Natural killer cell (primary cell): ENCODE measurements at regions not wholly inside any gene's neighbourhood (a gene's known extent, or its start where the extent isn't known, plus 50 kb on each side); places are given as distances from the start of the nearest gene placed in this dataset.
A peak's percentile ranks its signal among the peaks of the same experiment; 100 is the strongest.

ENCODE experiments used
- ATAC-seq, 3 donors: fragments of 150-1000 bp in 2 of 3; fragments of 200-7000 bp in 1 of 3; cut with Tn5 transposase; 1 replicate in 1 of 3; 2 replicates in 2 of 3; pipeline ENCODE4 v1.10.0; 2021; ENCODE audit warnings: mild to moderate bottlenecking in 2 of 3, moderate library complexity in 2 of 3
- DNase-seq, 2 donors: peaks; one replicate each; pipeline versions ENCODE4 v3.0.0 to v3.0.0-alpha.2; 2013 to 2021; ENCODE audit warnings: mixed read lengths in 1 of 2
- H3K27ac ChIP-seq: one replicate; pipeline ENCODE4 v1.5.1; 2013; ENCODE audit warnings: mild to moderate bottlenecking, low read length
- H3K27me3 ChIP-seq: one replicate; pipeline ENCODE4 v1.6.1; 2013; ENCODE audit warnings: low read length; ENCODE audit not compliant: control insufficient read depth, insufficient read depth
- H3K36me3 ChIP-seq: one replicate; pipeline ENCODE4 v1.6.1; 2013; ENCODE audit warnings: low read length; ENCODE audit not compliant: control insufficient read depth, insufficient read depth
- H3K4me1 ChIP-seq: one replicate; pipeline ENCODE4 v1.6.1; 2013; ENCODE audit warnings: low read length; ENCODE audit not compliant: control insufficient read depth, insufficient read depth
- H3K4me3 ChIP-seq: one replicate; pipeline ENCODE4 v1.5.1; 2013; ENCODE audit warnings: low read length
- H3K9me3 ChIP-seq: one replicate; pipeline ENCODE4 v1.6.1; 2013; ENCODE audit warnings: low read length; ENCODE audit not compliant: control insufficient read depth, insufficient read depth
- H3K27ac Mint-ChIP-seq, 2 donors: one replicate each; pipeline ENCODE4 v1.8.0; 2022; ENCODE audit warnings: mild to moderate bottlenecking in 2 of 2, mixed read lengths in 2 of 2, moderate library complexity in 1 of 2
- H3K27me3 Mint-ChIP-seq, 2 donors: one replicate each; pipeline ENCODE4 v1.8.0; 2022; ENCODE audit warnings: low read depth in 2 of 2, mixed read lengths in 2 of 2
- H3K36me3 Mint-ChIP-seq: one replicate; pipeline ENCODE4 v1.8.0; 2022; ENCODE audit warnings: mixed read lengths
- H3K4me1 Mint-ChIP-seq, 2 donors: one replicate each; pipeline ENCODE4 v1.8.0; 2022; ENCODE audit warnings: mixed read lengths in 2 of 2
- H3K4me3 Mint-ChIP-seq: one replicate; pipeline ENCODE4 v1.8.0; 2022; ENCODE audit warnings: mild to moderate bottlenecking, moderate library complexity, mixed read lengths
- H3K9me3 Mint-ChIP-seq, 2 donors: one replicate each; pipeline ENCODE4 v1.8.0; 2022; ENCODE audit warnings: mixed read lengths in 2 of 2
- CTCF ChIP-seq: fragments of 200-600 bp; IDR thresholded peaks from one replicate; pipeline ENCODE4 v1.8.0; 2022; ENCODE audit warnings: antibody characterized with exemption
- WGBS: methylation state at CpG from one replicate; pipeline ENCODE4 v1.1.7; 2013; ENCODE audit warnings: missing lambda C conversion rate; ENCODE audit not compliant: insufficient coverage; 5-methylcytosine and 5-hydroxymethylcytosine counted together
- intact Hi-C: fragments of 100-400 bp; cut with micrococcal nuclease; formaldehyde crosslinking; loops from one replicate; pipeline ENCODE4 v1.14.2; 2022

- no peak for TF ChIP-seq CTCF
- H3K9me3 Mint-ChIP-seq, result no peaks in the 10 kb centered on the region
- H3K27ac Mint-ChIP-seq, result no peak overlapping the region
- Histone ChIP-seq H3K27ac (no peak overlapping the region), H3K27me3 (no peaks in the 10 kb centered on the region), H3K9me3 (no peaks in the 10 kb centered on the region), H3K36me3 (no peaks in the 10 kb centered on the region), H3K4me1 (no peaks in the 10 kb centered on the region), H3K4me3 (no peak overlapping the region)
- H3K4me1 Mint-ChIP-seq, result no peaks in the 10 kb centered on the region
- no peaks in the 10 kb centered on the region for H3K36me3 Mint-ChIP-seq
- H3K4me3 Mint-ChIP-seq, result no peak overlapping the region
- DNase-seq (no peak), ATAC-seq (no peak)
- no peaks in the 10 kb centered on the region for H3K27me3 Mint-ChIP-seq
- intact Hi-C loops, result no loop called here
Measured at GRCh38 chrX:149097786-149098185, 407.3 kb downstream of the IDS start.

GRCh38 chrX:149092179-149092578 lies 412.9 kb downstream of the IDS start:
- Mint-ChIP-seq H3K9me3 (no peaks in the 10 kb centered on the region), H3K4me3 (no peak overlapping the region), H3K27ac (no peak overlapping the region), H3K27me3 (no peaks in the 10 kb centered on the region), H3K36me3 (no peaks in the 10 kb centered on the region), H3K4me1 (no peaks in the 10 kb centered on the region)
- no peak for ATAC-seq
- no peaks in the 10 kb centered on the region for H3K36me3 ChIP-seq
- H3K4me3 ChIP-seq, result no peak overlapping the region
- DNase-seq, result no peak
- H3K27ac ChIP-seq, result no peak overlapping the region
- H3K4me1 ChIP-seq, result no peaks in the 10 kb centered on the region
- 83% methylated on average over 2 of the region's 3 CpGs for WGBS
- intact Hi-C loops, result no loop called here
- no peak for TF ChIP-seq CTCF
- no peaks in the 10 kb centered on the region for H3K27me3 ChIP-seq
- H3K9me3 ChIP-seq, result no peaks in the 10 kb centered on the region

- Mint-ChIP-seq H3K27me3 (peaks cover 0 to 13% of the 10 kb centered on the region in 2 donors), H3K9me3 (no peaks in the 10 kb centered on the region), H3K4me1 (no peaks in the 10 kb centered on the region), H3K36me3 (no peaks in the 10 kb centered on the region), H3K27ac (no peak overlapping the region), H3K4me3 (no peak overlapping the region)
- Histone ChIP-seq H3K4me3 (no peak overlapping the region), H3K27ac (no peak overlapping the region), H3K4me1 (no peaks in the 10 kb centered on the region), H3K9me3 (no peaks in the 10 kb centered on the region), H3K27me3 (no peaks in the 10 kb centered on the region), H3K36me3 (no peaks in the 10 kb centered on the region)
- TF ChIP-seq CTCF, result no peak
- intact Hi-C loops, result no loop called here
- no peak for ATAC-seq
- WGBS, result 85% methylated on average over 5 of the region's 5 CpGs
- no peak for DNase-seq
Measured at GRCh38 chrX:149079805-149080406, 425.2 kb downstream of the IDS start.

GRCh38 chrX:149074398-149074797 lies 430.7 kb downstream of the IDS start:
- no peak overlapping the region for H3K27ac ChIP-seq
- H3K27me3 ChIP-seq, result no peaks in the 10 kb centered on the region
- H3K4me3 ChIP-seq, result no peak overlapping the region
- no peaks in the 10 kb centered on the region for H3K4me1 ChIP-seq
- 11% methylated on average over 5 of the region's 8 CpGs for WGBS
- H3K4me1 Mint-ChIP-seq, result no peaks in the 10 kb centered on the region
- ATAC-seq, result no peak
- no peaks in the 10 kb centered on the region for H3K36me3 ChIP-seq
- DNase-seq, result peak in 1 of 2 donors; percentile 5
- H3K9me3 ChIP-seq, result no peaks in the 10 kb centered on the region
- no peak overlapping the region for H3K4me3 Mint-ChIP-seq
- H3K9me3 Mint-ChIP-seq, result no peaks in the 10 kb centered on the region
- intact Hi-C loops, result no loop called here
- no peaks in the 10 kb centered on the region for H3K27me3 Mint-ChIP-seq
- H3K36me3 Mint-ChIP-seq, result no peaks in the 10 kb centered on the region
- TF ChIP-seq CTCF, result no peak
- H3K27ac Mint-ChIP-seq, result no peak overlapping the region
